ENCODE measurements at regions not wholly inside any gene's neighbourhood (a gene's known extent, or its start where the extent isn't known, plus 50 kb on each side); places are given as distances from the start of the nearest gene placed in this dataset.

DNA sequence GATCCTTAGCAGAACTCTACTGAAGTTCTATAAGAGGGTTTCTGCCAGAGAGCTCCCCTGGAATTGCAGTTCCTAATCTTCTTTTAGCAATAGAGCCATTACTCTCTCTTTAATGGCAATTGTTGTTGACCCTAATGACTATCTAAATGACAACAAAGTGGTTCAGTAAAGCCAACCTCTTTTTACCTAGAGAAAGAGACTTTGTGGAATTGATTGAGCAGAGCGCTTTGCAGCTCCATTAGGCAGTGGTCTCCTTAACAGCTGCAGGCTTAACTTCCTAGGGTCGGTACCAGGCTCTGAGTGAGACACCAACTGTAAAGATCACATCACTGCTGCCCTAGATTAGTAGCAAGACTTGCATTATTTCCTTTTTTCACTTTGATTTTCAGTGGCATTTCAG is 1472.9 kb upstream of the TENM3 start:
- no peaks in the 10 kb centered on the region for H3K9me3 Mint-ChIP-seq (ENCODE audit: unreplicated experiment)
- no peak overlapping the region for H3K4me3 Mint-ChIP-seq (ENCODE audit: unreplicated experiment)
- peaks cover 18% of the 10 kb centered on the region for H3K4me1 Mint-ChIP-seq (ENCODE audit: unreplicated experiment)
- no peak overlapping the region for H3K27ac Mint-ChIP-seq (ENCODE audit: unreplicated experiment)
- TF ChIP-seq, protein P1, sequence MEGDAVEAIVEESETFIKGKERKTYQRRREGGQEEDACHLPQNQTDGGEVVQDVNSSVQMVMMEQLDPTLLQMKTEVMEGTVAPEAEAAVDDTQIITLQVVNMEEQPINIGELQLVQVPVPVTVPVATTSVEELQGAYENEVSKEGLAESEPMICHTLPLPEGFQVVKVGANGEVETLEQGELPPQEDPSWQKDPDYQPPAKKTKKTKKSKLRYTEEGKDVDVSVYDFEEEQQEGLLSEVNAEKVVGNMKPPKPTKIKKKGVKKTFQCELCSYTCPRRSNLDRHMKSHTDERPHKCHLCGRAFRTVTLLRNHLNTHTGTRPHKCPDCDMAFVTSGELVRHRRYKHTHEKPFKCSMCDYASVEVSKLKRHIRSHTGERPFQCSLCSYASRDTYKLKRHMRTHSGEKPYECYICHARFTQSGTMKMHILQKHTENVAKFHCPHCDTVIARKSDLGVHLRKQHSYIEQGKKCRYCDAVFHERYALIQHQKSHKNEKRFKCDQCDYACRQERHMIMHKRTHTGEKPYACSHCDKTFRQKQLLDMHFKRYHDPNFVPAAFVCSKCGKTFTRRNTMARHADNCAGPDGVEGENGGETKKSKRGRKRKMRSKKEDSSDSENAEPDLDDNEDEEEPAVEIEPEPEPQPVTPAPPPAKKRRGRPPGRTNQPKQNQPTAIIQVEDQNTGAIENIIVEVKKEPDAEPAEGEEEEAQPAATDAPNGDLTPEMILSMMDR (IDR thresholded peaks at IDR 0.05; ENCODE audit: unreplicated experiment), result no peak
- no peak for DNase-seq (ENCODE audit: low spot score)
- H3K36me3 Mint-ChIP-seq (ENCODE audit: low read depth, unreplicated experiment), result no peaks in the 10 kb centered on the region
- no peaks in the 10 kb centered on the region for H3K27me3 Mint-ChIP-seq (ENCODE audit: unreplicated experiment)

DNA sequence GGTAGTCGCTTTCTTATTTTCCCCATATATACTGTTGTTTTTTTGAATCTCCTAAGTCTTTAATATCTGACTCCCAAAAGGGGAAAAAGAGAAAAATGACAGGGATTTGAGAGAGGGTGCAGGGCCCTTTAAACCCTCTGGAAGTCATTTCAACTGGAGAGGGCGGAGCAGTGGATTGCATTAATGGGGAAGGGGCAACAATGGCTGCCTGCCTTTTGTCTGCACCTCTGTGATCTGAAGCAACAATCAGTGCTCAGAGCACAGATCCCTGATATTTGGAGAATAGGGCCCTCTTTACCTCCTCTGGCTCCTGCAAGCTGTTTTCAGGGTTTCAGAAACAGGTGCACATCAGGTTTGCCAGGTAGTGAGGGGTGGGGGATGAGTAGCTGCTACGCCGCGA is 1458.3 kb upstream of the TENM3 start:
- TF ChIP-seq, protein P1 (IDR thresholded peaks at IDR 0.05; ENCODE audit: unreplicated experiment), result no peak
- Mint-ChIP-seq H3K36me3 (ENCODE audit: low read depth, unreplicated experiment) (no peaks in the 10 kb centered on the region), H3K4me1 (ENCODE audit: unreplicated experiment) (no peaks in the 10 kb centered on the region), H3K4me3 (ENCODE audit: unreplicated experiment) (no peak overlapping the region), H3K9me3 (ENCODE audit: unreplicated experiment) (no peaks in the 10 kb centered on the region), H3K27ac (ENCODE audit: unreplicated experiment) (no peak overlapping the region), H3K27me3 (ENCODE audit: unreplicated experiment) (peaks cover 2% of the 10 kb centered on the region)
- no peak for DNase-seq (ENCODE audit: low spot score)

DNA sequence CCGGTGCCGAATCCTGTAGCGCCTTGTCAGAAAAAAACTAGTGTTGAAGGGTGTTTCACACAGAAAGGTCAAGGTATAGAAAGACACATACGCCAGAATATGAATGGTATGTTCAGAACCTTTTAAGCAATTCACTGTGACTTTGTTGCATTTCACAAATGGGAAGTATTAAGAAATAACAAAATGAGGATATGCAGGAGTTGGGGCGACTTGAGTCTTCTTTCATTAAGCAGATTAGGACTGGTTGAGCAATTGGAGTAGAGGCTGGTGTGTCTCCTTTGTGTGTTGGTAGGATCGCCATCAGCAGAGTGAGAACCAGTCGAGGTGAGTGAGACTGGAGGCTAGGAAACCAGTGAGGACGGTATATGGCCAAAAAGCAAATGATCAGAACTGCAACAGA is 1454.5 kb upstream of the TENM3 start:
- Mint-ChIP-seq H3K9me3 (ENCODE audit: unreplicated experiment) (no peaks in the 10 kb centered on the region), H3K4me3 (ENCODE audit: unreplicated experiment) (no peak overlapping the region), H3K27me3 (ENCODE audit: unreplicated experiment) (no peaks in the 10 kb centered on the region), H3K36me3 (ENCODE audit: low read depth, unreplicated experiment) (no peaks in the 10 kb centered on the region), H3K27ac (ENCODE audit: unreplicated experiment) (no peak overlapping the region), H3K4me1 (ENCODE audit: unreplicated experiment) (peaks cover 10% of the 10 kb centered on the region)
- TF ChIP-seq, protein P1 (IDR thresholded peaks at IDR 0.05; ENCODE audit: unreplicated experiment), result no peak
- DNase-seq (ENCODE audit: low spot score), result no peak

DNA sequence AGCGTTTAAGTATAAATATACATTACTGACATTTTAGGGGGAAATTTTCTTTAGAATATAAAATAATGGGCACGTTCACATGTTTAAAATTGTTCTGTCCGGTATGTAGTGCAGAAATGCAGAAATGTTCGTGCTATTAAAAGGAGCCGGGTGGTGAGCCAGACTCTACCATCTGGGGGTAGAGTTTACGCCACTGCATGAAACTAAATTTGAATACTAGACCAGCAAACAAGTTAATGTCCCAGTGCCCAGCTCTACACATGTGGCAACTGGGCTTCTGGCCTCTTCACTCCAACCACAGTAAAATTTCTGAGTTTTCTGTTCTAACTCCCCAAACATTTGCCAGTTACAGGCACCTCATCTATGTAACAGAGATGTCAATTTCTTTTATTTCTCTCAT is 1453.3 kb upstream of the TENM3 start:
- DNase-seq (ENCODE audit: low spot score), result no peak
- H3K4me3 Mint-ChIP-seq (ENCODE audit: unreplicated experiment), result no peak overlapping the region
- H3K36me3 Mint-ChIP-seq (ENCODE audit: low read depth, unreplicated experiment), result no peaks in the 10 kb centered on the region
- no peaks in the 10 kb centered on the region for H3K9me3 Mint-ChIP-seq (ENCODE audit: unreplicated experiment)
- peaks cover 18% of the 10 kb centered on the region for H3K4me1 Mint-ChIP-seq (ENCODE audit: unreplicated experiment)
- TF ChIP-seq, protein P1 (IDR thresholded peaks at IDR 0.05; ENCODE audit: unreplicated experiment), result no peak
- no peaks in the 10 kb centered on the region for H3K27me3 Mint-ChIP-seq (ENCODE audit: unreplicated experiment)
- no peak overlapping the region for H3K27ac Mint-ChIP-seq (ENCODE audit: unreplicated experiment)

DNA sequence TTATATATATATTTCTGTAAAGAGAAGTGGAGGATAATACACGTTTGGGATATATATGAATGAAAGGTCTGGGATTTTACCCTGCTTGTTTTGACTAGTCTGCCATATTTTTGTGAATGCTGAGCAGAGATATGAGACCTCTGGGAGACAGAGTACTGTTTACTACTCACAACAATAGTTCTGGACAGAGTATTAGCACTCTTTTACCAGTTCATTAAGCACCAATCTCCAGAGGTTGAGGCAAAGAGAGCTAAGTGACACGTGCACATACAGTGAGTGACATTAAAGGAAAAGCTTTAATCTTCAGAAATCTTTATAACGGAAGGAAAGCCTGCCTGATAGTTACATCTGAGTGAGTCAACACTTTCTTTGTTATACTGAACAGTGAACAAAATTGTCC is 1452.7 kb upstream of the TENM3 start:
- H3K27ac Mint-ChIP-seq (ENCODE audit: unreplicated experiment), result no peak overlapping the region
- no peaks in the 10 kb centered on the region for H3K36me3 Mint-ChIP-seq (ENCODE audit: low read depth, unreplicated experiment)
- H3K9me3 Mint-ChIP-seq (ENCODE audit: unreplicated experiment), result no peaks in the 10 kb centered on the region
- TF ChIP-seq, protein P1 (IDR thresholded peaks at IDR 0.05; ENCODE audit: unreplicated experiment), result no peak
- no peak overlapping the region for H3K4me3 Mint-ChIP-seq (ENCODE audit: unreplicated experiment)
- peaks cover 20% of the 10 kb centered on the region for H3K4me1 Mint-ChIP-seq (ENCODE audit: unreplicated experiment)
- H3K27me3 Mint-ChIP-seq (ENCODE audit: unreplicated experiment), result no peaks in the 10 kb centered on the region
- no peak for DNase-seq (ENCODE audit: low spot score)

Data from endothelial cell (in vitro differentiated cells).